Cardiac muscle cell (in vitro differentiated cells and primary cell): ENCODE measurements at regions not wholly inside any gene's neighbourhood (a gene's known extent, or its start where the extent isn't known, plus 50 kb on each side); places are given as distances from the start of the nearest gene placed in this dataset.

Source experiments
- DNase-seq, 2 donors: peaks; one replicate each; pipeline versions ENCODE4 v3.0.0 to v3.0.0-alpha.2; 2010 to 2017; ENCODE audit warnings: low read depth in 1 of 2, low spot score in 1 of 2
- H3K27ac ChIP-seq: fragments of 200-600 bp; sonication (generic); 2 replicates; pipeline ENCODE4 v1.5.1; 2016
- H3K27me3 ChIP-seq: fragments of 200-600 bp; sonication (generic); 2 replicates; pipeline ENCODE4 v1.6.0; 2016; ENCODE audit warnings: control low read depth
- H3K36me3 ChIP-seq: fragments of 200-600 bp; sonication (generic); 2 replicates; pipeline ENCODE4 v1.5.1; 2016; ENCODE audit warnings: control low read depth
- H3K4me1 ChIP-seq: fragments of 200-600 bp; sonication (generic); 2 replicates; pipeline ENCODE4 v1.8.1; 2017; ENCODE audit warnings: low read depth, mild to moderate bottlenecking, mixed run types
- H3K4me3 ChIP-seq: fragments of 200-600 bp; sonication (generic); 2 replicates; pipeline ENCODE4 v1.5.1; 2016; ENCODE audit warnings: mild to moderate bottlenecking
- H3K9me3 ChIP-seq: fragments of 200-600 bp; sonication (generic); 2 replicates; pipeline ENCODE4 v1.5.1; 2017; ENCODE audit warnings: low read depth, mild to moderate bottlenecking, control low read depth
- TF ChIP-seq, protein P1 (sequence below): IDR thresholded peaks from 2 replicates; pipeline ENCODE4 v1.5.1; 2012; ENCODE audit warnings: low read depth, mild to moderate bottlenecking, low read length

DNA sequence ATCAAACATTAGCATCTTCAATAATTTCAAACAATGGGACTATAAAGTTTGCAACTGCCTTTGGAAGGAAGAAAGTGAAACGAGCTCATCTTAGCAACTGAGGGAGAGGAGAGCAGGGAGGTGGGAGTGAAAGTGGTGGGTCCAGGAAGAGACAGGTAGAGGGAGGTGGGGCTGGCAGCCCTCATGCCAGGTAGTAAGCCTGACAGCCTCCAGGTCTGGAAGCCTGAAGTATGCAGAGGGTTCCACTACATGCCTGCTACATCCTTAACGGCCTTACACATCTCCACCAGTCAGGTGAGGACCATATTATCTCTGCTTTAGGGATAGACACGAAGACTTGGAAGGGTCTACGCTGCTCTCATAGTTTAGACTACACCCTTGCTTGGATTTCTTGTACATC, 201.1 kb upstream of the TWIST2 start:
- TF ChIP-seq, protein P1, sequence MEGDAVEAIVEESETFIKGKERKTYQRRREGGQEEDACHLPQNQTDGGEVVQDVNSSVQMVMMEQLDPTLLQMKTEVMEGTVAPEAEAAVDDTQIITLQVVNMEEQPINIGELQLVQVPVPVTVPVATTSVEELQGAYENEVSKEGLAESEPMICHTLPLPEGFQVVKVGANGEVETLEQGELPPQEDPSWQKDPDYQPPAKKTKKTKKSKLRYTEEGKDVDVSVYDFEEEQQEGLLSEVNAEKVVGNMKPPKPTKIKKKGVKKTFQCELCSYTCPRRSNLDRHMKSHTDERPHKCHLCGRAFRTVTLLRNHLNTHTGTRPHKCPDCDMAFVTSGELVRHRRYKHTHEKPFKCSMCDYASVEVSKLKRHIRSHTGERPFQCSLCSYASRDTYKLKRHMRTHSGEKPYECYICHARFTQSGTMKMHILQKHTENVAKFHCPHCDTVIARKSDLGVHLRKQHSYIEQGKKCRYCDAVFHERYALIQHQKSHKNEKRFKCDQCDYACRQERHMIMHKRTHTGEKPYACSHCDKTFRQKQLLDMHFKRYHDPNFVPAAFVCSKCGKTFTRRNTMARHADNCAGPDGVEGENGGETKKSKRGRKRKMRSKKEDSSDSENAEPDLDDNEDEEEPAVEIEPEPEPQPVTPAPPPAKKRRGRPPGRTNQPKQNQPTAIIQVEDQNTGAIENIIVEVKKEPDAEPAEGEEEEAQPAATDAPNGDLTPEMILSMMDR = no peak
- Histone ChIP-seq H3K36me3 (no peaks in the 10 kb centered on the region), H3K27ac (no peak overlapping the region), H3K4me3 (no peak overlapping the region), H3K4me1 (no peaks in the 10 kb centered on the region), H3K27me3 (no peaks in the 10 kb centered on the region), H3K9me3 (no peaks in the 10 kb centered on the region)
- no peak for DNase-seq

DNA sequence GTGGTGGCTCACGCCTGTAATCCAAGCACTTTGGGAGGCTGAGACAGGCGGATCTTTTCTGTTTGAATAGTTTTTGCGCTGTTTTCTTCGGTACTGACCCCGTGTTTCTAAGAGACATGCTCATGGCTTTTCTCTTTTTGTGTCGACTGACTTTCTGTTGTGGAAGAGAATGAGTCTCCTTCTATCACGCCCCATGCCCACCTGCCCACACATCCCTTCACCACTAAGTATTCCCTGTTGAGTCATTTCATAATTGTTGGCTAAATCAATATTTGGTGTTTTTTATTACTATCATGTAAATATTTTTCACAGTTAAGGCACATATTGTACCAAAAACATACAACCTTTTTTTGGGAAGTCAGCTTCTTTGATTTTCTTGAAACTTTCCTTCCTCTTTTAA, 198.8 kb upstream of the TWIST2 start:
- Histone ChIP-seq H3K36me3 (no peaks in the 10 kb centered on the region), H3K27ac (no peak overlapping the region), H3K9me3 (no peaks in the 10 kb centered on the region), H3K27me3 (no peaks in the 10 kb centered on the region), H3K4me1 (no peaks in the 10 kb centered on the region), H3K4me3 (no peak overlapping the region)
- TF ChIP-seq, protein P1 = no peak
- DNase-seq = no peak

DNA sequence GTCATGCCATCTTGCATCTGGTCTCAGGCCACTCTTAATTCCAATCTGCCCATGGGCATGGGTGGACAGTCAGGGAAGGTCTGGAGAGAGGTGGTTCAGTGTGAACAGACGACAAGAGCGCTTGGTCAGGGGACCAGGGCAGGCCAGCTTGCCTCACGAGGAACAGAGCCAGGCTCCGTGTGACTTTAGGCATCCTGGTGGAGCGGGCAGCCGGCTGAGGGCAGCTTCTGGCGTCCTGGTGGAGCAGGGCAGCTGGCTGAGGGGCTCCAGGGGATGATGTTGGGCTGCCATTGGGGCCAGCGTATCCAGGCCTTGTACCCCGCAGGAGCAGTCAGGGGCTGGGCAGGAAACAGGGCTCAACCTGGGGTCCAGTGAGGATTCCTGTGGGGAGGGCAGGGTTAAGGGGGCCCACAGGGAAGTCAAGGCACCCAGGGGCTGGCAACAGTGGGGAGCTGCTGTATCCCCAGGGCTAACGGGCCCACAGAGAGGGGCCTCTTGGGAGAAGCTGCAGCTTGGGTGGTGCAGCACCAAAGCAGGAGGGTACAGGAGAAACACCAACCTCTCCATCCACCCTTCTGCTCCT, 197.9 kb upstream of the TWIST2 start:
- TF ChIP-seq, protein P1 = no peak
- no peak for DNase-seq
- H3K27ac ChIP-seq = no peak overlapping the region

DNA sequence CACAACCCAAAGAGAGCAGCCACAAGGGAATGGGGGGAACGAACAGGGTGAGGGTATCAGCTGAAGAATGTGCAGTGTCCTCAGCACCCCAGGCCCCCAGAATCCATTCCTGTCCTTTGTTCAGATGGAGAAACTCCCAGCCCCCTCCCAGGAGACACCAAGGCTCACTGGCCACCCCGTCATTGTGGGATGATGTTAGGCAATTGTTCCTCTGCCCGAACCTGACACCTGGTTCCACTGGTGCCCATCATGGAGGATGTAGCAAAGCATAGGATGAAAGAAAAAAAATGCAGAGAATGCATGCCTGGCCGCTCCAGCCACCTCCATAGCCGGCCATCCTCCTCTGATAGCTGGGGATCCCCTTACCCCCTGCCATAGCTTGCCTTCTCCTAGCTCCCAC, 197.3 kb upstream of the TWIST2 start:
- Histone ChIP-seq H3K27ac (no peak overlapping the region), H3K4me1 (no peaks in the 10 kb centered on the region), H3K9me3 (no peaks in the 10 kb centered on the region), H3K27me3 (no peaks in the 10 kb centered on the region), H3K36me3 (no peaks in the 10 kb centered on the region), H3K4me3 (no peak overlapping the region)
- TF ChIP-seq, protein P1 = no peak
- DNase-seq = no peak

More for the DNA sequence above, 197.9 kb upstream of the TWIST2 start:
- no peaks in the 10 kb centered on the region for H3K36me3 ChIP-seq
- no peaks in the 10 kb centered on the region for H3K9me3 ChIP-seq
- no peaks in the 10 kb centered on the region for H3K27me3 ChIP-seq
- no peaks in the 10 kb centered on the region for H3K4me1 ChIP-seq
- H3K4me3 ChIP-seq = no peak overlapping the region

DNA sequence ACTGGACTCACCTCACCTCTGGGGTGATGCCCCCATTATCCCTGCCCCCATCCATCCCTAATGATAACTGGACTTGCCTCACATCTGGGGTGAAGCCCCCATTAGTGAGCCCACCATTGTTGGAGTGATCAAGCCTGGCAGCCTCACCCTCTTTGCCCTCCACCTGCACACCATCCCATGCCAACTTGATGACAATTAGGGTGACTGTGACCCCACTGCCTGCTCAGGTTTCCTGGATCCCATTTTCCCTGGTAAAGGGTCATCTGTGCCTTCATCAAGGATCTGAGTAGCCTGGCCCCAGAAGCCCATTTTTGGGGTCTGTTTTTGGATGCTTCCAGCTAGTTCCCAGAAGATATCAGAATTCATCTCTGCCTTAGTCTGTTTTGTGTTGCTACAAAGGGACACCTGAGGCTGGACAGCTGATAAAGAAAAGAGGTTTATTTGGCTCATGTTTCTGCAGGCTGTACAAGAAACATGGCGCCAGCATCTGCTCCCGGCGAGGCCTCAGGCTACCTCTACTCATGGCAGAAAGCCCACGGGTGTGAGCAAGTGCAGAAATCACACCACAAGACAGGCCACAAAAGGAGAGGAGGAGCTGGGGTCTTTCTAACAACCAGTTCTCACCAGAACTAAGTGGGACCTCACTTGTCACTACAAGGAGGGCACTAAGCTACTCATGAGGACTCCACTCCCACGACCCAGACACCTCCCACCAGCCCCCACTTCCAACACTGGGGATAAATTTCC, 196.4 kb upstream of the TWIST2 start:
- H3K4me1 ChIP-seq = no peaks in the 10 kb centered on the region
- H3K9me3 ChIP-seq = no peaks in the 10 kb centered on the region
- H3K27ac ChIP-seq = no peak overlapping the region
- TF ChIP-seq, protein P1 = no peak
- H3K4me3 ChIP-seq = no peak overlapping the region
- no peaks in the 10 kb centered on the region for H3K36me3 ChIP-seq
- H3K27me3 ChIP-seq = no peaks in the 10 kb centered on the region
- no peak for DNase-seq
